ENCODE measurements at regions not wholly inside any gene's neighbourhood (a gene's known extent, or its start where the extent isn't known, plus 50 kb on each side); places are given as distances from the start of the nearest gene placed in this dataset.

DNA sequence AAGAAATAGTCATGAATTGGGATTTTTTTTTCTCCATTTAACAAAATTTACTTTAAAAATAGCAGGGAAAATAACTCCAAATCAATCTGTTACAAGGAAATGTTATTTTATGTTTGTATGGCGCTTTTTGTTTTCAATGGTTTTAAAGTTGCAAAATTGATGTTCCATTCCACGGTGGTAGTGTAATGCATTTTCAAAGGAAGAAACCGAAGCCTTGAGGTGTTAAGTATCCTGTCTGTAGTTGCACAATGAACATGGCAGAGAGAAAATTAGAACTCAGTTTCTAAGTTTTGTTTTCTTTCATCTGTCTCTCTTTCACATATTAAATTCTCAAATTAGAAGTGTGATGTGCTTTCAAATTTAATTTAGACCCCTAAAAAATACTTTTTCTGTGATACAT is 841.8 kb downstream of the USP25 start:
- DNase-seq (ENCODE audit: low read depth, low spot score) = no peak
- in situ Hi-C loops (cut with HindIII; ENCODE audit: low pct_unique_long_range_greater_than_20kb, low sequenced_read_pairs) = no loop called here

DNA sequence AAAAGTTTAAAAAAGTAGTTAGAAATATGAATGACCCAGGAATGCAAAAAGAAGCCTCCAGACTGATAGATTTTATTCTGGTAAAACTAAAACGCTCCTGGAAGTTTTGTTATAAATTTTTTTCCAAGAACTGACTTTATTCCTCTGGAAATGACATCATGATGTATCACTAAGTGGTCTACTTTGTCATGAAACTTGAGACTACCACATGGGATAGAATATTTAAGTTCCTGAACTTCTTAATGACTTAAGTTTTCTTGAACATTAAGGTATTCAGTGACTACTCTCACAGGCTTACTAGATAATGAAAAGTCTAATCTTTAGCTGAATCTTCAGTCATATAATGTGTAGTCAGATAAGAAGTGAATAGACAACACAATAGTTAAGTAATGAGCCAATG is 842.2 kb downstream of the USP25 start:
- in situ Hi-C loops (cut with HindIII; ENCODE audit: low pct_unique_long_range_greater_than_20kb, low sequenced_read_pairs) = no loop called here
- DNase-seq (ENCODE audit: low read depth, low spot score) = no peak

DNA sequence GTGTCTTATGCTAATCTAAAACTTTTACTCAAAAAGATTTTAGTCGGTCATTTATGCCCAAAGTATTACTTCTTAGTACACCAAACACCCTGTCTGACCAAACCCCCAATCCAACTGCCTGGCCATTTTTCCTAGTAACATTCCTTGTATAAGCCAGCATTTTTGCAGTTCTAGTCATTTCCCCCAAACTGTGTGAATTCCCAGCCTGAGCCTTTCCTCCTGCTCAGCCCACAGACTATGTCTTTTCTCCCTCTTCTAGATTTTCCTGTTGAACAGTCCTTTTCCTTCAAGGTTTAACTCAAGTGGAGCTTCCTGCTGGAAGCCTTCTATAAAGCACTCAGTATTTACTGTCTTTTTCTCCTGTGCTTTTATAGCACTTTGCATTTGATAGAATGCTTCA is 843.8 kb downstream of the USP25 start:
- peak; percentile 3 for DNase-seq (ENCODE audit: low read depth, low spot score)
- in situ Hi-C loops (cut with HindIII; ENCODE audit: low pct_unique_long_range_greater_than_20kb, low sequenced_read_pairs) = no loop called here

DNA sequence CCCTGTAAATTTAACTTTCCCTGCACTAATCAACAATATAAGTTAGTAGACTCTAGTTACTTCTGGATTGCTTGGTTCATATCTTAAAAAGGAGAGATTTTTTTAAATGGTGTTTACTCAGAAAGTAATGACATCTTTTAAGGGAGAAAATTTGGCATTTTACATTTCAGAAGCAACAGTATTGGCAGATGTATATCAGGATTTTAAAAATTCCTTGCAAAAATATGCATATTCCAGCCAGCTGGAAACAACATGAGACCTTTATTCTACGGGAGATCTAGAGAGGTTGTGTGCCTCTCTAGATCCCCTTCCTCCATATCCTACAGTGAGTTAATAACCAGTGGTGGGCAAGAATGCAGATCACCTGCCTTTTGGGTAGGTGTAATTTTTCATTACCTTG is 848.2 kb downstream of the USP25 start:
- DNase-seq (ENCODE audit: low read depth, low spot score) = no peak
- in situ Hi-C loops (cut with HindIII; ENCODE audit: low pct_unique_long_range_greater_than_20kb, low sequenced_read_pairs) = no loop called here

DNA sequence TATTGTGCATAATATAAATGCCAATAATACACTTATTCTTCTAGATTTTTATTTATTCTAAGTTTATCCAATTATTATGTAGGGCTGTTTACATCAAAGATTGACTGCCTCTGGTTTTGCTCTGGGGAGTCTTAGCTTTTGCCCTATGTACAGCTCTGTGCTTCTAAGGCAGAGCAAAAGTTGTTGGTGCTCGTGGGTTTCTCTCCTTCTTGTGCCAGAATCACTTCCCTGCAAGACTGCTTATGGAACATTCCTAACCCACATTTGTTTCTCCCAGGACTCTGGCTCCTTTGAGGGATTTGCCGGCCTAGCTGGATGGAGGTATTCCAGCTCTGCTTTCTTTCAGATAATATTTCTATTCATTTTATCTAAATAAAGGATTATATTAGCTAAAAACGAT is 849.1 kb downstream of the USP25 start:
- no peak for DNase-seq (ENCODE audit: low read depth, low spot score)
- in situ Hi-C loops (cut with HindIII; ENCODE audit: low pct_unique_long_range_greater_than_20kb, low sequenced_read_pairs) = no loop called here

DNA sequence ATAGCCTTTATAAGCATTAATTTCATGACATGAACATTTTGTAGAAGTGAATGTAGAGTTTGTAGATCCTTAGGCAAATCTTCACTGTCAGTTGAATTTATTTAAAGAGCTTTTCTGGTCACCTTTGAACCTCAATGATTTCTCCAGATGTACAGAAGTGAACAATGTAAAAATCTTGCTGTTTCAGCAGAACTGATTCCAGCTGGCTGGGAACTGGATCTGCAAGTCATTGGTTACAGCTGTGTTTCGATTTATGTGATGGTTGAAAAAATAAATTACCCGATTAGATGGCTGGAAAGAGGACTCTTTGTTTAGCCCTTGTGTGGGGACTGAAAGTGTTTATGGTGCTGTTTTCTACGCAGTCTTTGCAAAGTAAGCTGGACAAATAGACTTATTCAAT is 849.8 kb downstream of the USP25 start:
- in situ Hi-C loops (cut with HindIII; ENCODE audit: low pct_unique_long_range_greater_than_20kb, low sequenced_read_pairs) = no loop called here
- peak; percentile 72 for DNase-seq (ENCODE audit: low read depth, low spot score)

DNA sequence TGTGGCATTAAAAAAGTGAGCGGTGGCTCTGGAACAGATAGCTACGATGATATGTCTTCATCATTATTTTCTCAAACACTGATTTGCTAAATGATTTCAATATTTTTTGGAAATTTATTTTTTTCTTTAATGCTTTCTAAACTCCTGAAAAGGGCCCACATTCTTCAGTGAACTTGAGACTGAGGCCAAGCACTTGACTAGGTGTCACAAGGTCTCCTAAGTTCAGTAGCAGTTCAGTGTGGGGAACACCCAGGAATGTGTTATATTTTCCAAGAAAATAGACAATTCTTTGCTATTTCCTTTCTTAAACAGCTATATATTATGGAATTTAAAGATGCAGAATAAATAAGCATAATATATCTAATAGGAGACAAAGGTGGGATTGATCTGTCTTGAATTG is 850.9 kb downstream of the USP25 start:
- in situ Hi-C loops (cut with HindIII; ENCODE audit: low pct_unique_long_range_greater_than_20kb, low sequenced_read_pairs) = no loop called here
- no peak for DNase-seq (ENCODE audit: low read depth, low spot score)

DNA sequence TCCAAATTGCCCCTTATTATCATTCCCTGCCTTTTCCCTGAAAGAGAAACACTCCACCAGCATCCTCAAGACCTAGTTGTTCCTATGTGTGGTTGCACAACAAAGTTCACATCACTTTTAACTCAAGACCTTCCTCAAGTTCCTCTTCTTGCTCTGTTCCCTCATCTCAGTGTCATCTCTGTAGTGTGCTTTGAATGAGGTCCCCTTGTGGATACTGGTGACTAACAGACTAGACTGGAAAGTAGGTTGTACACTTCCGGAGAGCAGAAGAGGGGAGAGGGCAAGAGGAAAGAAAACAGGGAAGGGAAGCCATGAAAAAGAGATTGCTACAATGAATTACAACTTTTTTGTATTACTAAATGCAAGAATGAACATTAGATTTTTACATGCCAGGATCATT is 853.8 kb downstream of the USP25 start:
- in situ Hi-C loops (cut with HindIII; ENCODE audit: low pct_unique_long_range_greater_than_20kb, low sequenced_read_pairs) = no loop called here
- DNase-seq (ENCODE audit: low read depth, low spot score) = no peak

DNA sequence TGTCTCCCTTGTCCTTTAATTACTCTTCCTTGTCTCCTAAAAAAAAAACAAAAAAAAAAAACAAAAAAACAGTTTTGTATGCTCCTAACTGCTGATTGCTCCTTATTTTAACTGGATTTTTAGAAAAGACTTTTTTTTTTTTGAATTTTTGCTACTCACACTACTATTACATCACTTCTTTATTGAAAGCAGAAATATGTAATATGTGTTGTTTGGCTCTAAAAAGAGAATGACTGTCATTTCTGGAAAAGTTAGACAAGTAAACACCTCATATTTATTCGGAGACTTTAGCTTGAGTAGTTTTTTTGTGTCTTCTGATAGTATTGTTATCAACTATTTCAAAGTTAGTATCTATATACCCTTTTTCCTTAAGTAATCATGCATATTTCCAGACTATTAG is 855.0 kb downstream of the USP25 start:
- no peak for DNase-seq (ENCODE audit: low read depth, low spot score)
- in situ Hi-C loops (cut with HindIII; ENCODE audit: low pct_unique_long_range_greater_than_20kb, low sequenced_read_pairs) = no loop called here

DNA sequence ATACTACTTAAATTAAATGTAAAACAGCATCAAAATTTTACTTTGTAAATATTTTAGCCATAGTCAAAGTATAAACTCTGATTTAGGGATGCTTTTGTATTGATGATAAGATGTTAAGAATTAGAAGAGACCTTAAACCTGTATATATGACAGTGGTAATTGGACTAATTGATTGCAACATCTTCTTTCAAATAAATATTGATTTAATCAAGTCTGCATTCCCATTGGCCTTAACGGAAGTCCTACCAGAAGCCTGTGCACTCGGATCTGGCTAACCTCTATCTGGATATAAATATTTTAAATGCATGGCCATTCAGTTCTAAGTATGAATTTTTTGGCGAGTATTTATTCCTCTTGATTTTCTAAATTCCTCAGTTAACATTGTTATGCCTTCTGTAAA is 856.1 kb downstream of the USP25 start:
- DNase-seq (ENCODE audit: low read depth, low spot score) = no peak
- in situ Hi-C loops (cut with HindIII; ENCODE audit: low pct_unique_long_range_greater_than_20kb, low sequenced_read_pairs) = no loop called here

DNA sequence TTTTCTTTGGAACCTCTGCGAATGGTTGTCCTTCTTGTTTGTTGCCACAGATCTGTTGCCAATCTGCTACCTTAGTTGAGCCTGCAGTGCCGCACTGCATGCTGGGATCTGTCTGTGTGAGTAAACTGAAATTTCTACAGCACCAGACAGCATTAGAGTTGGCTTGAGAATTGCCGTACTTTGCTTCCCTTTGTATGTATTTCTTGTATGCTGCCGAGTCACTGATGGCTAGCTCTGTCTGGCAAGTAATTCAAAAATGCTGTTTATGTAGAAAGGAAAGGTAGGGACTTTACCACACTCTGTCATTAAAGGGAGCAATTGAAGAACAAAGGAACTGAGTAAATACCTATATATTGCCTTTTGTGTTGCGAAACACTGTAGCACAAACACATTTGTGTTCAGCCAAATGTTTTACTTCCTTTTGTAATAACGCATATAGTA is 857.4 kb downstream of the USP25 start:
- in situ Hi-C loops (cut with HindIII; ENCODE audit: low pct_unique_long_range_greater_than_20kb, low sequenced_read_pairs) = no loop called here
- peak; percentile 80 for DNase-seq (ENCODE audit: low read depth, low spot score)

DNA sequence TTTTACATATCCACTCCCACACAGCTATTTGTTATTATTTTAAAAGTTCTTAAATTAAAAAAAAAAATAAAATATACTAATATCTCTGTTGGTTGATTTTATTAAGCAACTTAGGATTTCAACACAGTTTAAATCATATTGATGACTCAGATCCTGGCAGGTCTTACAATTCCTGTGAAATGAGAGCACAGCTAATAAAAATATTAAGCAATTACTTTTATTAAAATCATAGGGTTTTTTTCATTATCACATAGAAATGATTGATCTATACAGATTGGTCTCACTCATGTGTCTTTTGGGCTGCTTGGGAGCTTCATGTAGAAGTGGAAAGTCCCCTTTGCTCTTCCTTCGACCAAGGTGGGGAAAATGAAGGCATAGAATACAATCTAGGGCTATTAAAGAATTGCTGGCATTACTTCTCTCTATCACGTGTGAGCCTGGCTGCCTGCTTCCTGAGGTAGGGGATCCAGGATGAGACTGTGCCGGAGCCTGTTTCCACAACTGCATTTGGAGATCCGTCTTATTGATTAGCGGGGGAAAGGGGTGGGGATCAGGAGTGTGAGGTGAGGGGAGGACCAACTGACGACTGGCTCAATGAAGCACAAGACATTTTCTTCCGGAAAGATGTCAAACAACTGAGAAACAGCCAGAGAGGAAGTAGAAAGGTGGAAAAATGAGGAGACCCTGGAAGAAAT is 858.0 kb downstream of the USP25 start:
- in situ Hi-C loops (cut with HindIII; ENCODE audit: low pct_unique_long_range_greater_than_20kb, low sequenced_read_pairs) = no loop called here
- DNase-seq (ENCODE audit: low read depth, low spot score) = no peak

DNA sequence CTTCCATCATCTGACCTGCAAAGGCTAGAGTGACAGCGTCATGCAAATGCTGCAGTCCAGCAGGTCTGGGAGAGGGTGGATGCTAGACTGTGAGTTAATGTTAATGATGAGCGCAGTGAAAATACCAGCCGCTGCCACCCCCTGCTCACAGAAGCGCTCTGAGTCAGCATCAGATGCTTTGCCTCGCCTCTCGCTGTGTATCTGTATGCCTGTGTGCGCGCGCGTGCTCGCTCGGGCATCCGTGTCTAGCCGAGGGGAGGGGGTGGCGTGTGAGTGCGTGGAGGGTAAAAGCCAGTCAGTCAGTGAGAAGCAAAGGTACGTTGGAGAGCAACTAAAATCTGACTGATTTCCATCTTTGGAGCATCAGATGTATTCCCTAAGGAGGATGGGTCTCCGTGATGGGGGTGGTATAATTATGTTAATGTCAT is 858.7 kb downstream of the USP25 start:
- in situ Hi-C loops (cut with HindIII; ENCODE audit: low pct_unique_long_range_greater_than_20kb, low sequenced_read_pairs) = no loop called here
- DNase-seq (ENCODE audit: low read depth, low spot score) = peak; percentile 93

DNA sequence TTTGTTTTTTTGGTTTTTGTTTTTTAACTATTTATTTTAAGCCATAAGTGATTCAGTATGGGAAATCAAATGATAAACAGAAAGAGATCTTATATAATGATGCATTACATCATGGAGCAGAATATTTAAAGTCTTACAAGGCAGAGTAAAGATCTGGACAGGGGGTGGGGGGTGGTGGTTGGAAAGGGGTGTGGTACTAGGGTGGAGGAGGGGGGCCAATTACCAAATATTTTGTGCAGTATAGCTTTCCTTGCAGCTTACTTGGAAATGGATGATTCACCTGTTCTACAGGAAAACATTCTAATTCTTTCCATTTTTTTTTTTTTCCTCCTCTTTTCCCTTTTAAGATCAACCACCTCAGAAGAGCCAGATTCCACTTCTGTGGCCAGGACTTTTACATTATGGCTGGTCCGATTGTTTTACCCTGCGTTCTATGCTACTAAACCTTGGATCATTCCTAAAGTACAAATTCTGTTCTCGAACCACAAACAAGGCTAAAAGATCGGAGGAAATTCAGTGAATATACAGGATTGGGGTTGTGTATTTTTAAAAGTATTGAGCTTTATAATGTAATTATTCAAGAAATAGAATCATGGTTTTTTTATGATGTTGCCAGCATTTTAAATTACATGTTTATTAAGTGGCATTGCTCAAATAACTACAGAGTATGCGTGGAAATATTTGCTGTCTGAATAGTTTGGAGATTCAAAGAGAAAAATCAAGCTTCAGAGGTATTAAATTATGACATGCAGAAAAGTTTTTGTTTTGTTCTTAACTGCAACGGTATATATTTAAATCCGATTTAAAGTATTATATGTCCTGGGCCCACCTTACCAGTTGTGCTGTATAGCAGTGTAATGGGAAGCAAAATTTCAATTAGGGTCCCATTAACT is 859.5 kb downstream of the USP25 start:
- in situ Hi-C loops (cut with HindIII; ENCODE audit: low pct_unique_long_range_greater_than_20kb, low sequenced_read_pairs) = no loop called here
- DNase-seq (ENCODE audit: low read depth, low spot score) = peak; percentile 15

DNA sequence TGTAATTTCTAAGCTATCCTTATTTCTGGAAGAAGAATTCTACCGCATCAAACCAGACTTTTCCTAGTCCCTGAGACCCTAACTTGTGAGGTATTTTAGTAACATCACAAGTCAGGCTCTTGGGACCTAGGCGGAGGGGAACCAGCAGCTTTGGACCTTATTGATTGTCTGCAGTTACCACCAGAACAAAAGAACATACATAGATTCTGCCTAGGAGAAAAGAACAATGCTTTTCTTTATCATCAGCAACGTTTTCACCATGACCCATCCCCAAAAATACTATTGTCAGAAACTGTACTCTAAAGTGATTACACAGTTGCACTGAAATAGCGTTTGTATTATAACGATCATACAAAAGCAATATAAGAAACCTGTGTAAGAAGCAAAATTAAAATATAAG is 860.4 kb downstream of the USP25 start:
- in situ Hi-C loops (cut with HindIII; ENCODE audit: low pct_unique_long_range_greater_than_20kb, low sequenced_read_pairs) = no loop called here
- DNase-seq (ENCODE audit: low read depth, low spot score) = peak; percentile 32

DNA sequence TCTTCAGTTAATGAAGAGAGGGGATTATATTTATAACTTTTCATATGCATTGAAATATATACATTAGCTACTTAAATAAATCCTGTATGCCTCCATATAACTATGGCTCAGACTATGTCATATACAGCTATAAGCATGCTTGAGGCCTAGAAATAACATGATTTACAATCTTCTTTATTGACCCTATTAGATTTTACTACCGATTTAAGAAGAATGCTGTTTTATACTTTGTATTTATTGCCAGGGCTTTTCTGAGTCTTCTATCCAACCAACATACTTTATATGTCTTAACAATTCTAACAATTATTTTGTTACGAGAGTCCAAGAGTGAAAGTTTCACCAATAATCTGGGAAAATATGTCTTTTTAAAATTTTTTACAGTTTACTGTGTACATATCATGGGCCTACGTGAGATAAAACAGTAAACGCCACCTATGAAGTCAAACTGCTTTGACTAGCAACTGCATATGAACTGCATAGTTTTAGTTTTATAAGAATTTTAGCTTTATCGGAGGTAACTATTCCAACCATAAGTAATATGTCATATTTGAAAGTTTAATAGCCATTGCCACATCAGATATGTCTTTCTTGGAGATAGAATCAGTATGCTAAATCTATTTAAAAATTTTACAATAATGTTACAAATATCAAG is 861.0 kb downstream of the USP25 start:
- in situ Hi-C loops (cut with HindIII; ENCODE audit: low pct_unique_long_range_greater_than_20kb, low sequenced_read_pairs) = no loop called here
- no peak for DNase-seq (ENCODE audit: low read depth, low spot score)

DNA sequence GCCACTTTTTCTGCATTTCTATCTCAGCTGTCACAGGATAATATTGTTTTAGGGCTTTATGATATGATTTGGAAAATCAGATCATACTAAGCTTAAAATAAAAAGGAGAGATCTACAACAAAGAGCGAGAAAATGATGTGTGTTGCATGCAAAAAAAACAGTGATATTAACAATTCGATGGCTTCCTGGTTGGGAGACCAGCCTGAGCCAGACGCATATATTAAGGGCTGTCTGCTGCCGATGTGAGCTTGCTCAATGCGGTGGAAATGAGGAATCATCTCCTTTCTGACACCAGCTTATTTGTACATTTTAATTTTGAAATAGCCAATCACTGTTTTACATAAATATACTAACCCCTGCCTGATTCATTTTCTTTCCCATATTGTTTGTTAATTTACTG is 862.6 kb downstream of the USP25 start:
- in situ Hi-C loops (cut with HindIII; ENCODE audit: low pct_unique_long_range_greater_than_20kb, low sequenced_read_pairs) = no loop called here
- no peak for DNase-seq (ENCODE audit: low read depth, low spot score)

DNA sequence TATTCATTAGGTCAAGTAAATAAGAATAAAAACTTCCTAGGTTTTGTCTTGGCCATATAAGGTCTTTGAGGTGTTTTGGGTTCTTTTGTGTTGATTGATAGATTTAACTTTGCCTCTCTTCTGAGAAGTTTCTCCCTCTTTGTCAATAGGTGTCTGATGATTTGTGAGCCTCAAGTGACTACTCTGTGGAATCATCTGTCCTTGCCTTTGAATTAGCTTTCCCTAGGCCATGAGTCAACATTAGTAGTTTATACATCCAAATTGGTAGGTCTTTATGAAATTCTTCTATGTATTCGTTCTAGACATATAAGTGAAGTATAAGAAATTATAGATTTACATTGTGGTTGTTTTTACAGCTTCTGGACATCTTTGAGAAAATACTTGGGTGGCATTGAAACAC is 864.4 kb downstream of the USP25 start:
- in situ Hi-C loops (cut with HindIII; ENCODE audit: low pct_unique_long_range_greater_than_20kb, low sequenced_read_pairs) = no loop called here
- DNase-seq (ENCODE audit: low read depth, low spot score) = no peak

DNA sequence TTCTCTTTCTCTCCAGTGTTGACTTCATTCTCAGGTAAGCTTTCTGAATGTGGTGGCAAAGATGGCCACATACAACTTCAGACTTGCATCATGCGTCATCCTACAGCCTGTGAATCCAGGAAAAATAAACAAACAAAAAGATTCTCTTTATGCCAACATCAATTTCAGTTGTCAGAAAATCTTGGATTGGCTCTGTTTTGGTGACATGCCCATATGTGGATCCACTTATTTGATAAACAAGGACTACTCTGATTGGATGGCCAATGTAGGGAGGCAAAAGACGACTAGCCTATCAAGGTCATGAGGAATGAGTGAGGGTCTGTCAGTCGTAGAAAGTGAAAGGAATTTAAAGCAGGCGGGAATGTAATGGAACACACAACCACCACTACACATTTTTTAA is 866.6 kb downstream of the USP25 start:
- DNase-seq (ENCODE audit: low read depth, low spot score) = no peak
- in situ Hi-C loops (cut with HindIII; ENCODE audit: low pct_unique_long_range_greater_than_20kb, low sequenced_read_pairs) = no loop called here

Measured in SK-MEL-5 (cell line).